ENCODE measurements at regions not wholly inside any gene's neighbourhood (a gene's known extent, or its start where the extent isn't known, plus 50 kb on each side); places are given as distances from the start of the nearest gene placed in this dataset.

- no peak overlapping the region for H2AK9ac ChIP-seq (replicated peaks; ENCODE audit: low read depth, low read length, poor library complexity)
- no TSS peak for BruUV-seq (replicated peaks)
- no peak overlapping the region for H2AFZ ChIP-seq (replicated peaks; ENCODE audit: low read length, poor library complexity)
- no peaks in the 10 kb centered on the region for H3K9me3 ChIP-seq (ENCODE audit: control insufficient read depth, insufficient read depth, low read length)
- no peak overlapping the region for H2BK5ac ChIP-seq (ENCODE audit: low read depth, low read length, poor library complexity, severe bottlenecking)
- no peak for DNase-seq
- TF ChIP-seq CTCF (conservative IDR thresholded peaks at IDR 0.05; ENCODE audit: low read depth, low read length) (no peak), NFE2L2 (IDR thresholded peaks at IDR 0.05; ENCODE audit: low read depth, low read length) (no peak), BHLHE40 (IDR thresholded peaks at IDR 0.05; ENCODE audit: low read depth, low read length) (no peak), POLR2A (IDR thresholded peaks at IDR 0.05; ENCODE audit: low read depth, low read length) (no peak), SMC3 (IDR thresholded peaks at IDR 0.05; ENCODE audit: low read depth, low read length) (no peak), MAFK (IDR thresholded peaks at IDR 0.05; ENCODE audit: low read depth, low read length) (no peak), CEBPB (IDR thresholded peaks at IDR 0.05; ENCODE audit: low read depth, low read length) (no peak), FOS (IDR thresholded peaks at IDR 0.05; ENCODE audit: low read depth, low read length) (no peak), MAZ (IDR thresholded peaks at IDR 0.05; ENCODE audit: borderline replicate concordance, low read depth, low read length) (no peak), RAD21 (IDR thresholded peaks at IDR 0.05; ENCODE audit: low read length) (no peak), RCOR1 (IDR thresholded peaks at IDR 0.05; ENCODE audit: insufficient replicate concordance, low read length) (no peak), RFX5 (IDR thresholded peaks at IDR 0.05; ENCODE audit: low read depth, low read length) (no peak), ELK1 (IDR thresholded peaks at IDR 0.05; ENCODE audit: borderline replicate concordance, low read depth, low read length) (no peak), MXI1 (IDR thresholded peaks at IDR 0.05; ENCODE audit: borderline replicate concordance, low read depth, low read length) (no peak), CHD1 (IDR thresholded peaks at IDR 0.05; ENCODE audit: low read depth, low read length) (no peak), USF2 (IDR thresholded peaks at IDR 0.05; ENCODE audit: low read depth, low read length) (no peak)
- no peaks in the 10 kb centered on the region for H4K20me1 ChIP-seq (ENCODE audit: insufficient read depth, low read length)
- POLR2A ChIA-PET (ENCODE audit: unreplicated experiment): no interaction called here
- H3K4me1 ChIP-seq (ENCODE audit: control insufficient read depth, insufficient read depth, low read length): no peaks in the 10 kb centered on the region
- H2BK120ac ChIP-seq (ENCODE audit: low read depth, low read length): no peak overlapping the region
- no peaks in the 10 kb centered on the region for H3K36me3 ChIP-seq (ENCODE audit: control insufficient read depth, insufficient read depth, low read length)
- ATAC-seq (ENCODE audit: low read depth): no peak
- H3K18ac ChIP-seq (ENCODE audit: low read depth, low read length): no peak overlapping the region
- H3K9me1 ChIP-seq (ENCODE audit: insufficient read depth, low read length): no peaks in the 10 kb centered on the region
- no peak overlapping the region for H2AK5ac ChIP-seq (ENCODE audit: low read depth, low read length)
- no peak overlapping the region for H4K91ac ChIP-seq (ENCODE audit: insufficient read depth, low read depth, low read length)
- no peaks in the 10 kb centered on the region for H3K27me3 ChIP-seq (ENCODE audit: control insufficient read depth, insufficient read depth, low read length)
- no peak overlapping the region for H2BK20ac ChIP-seq (ENCODE audit: low read depth, low read length)
- H3K4me3 ChIP-seq (ENCODE audit: insufficient read depth, low read depth, low read length): no peak overlapping the region
- no peak overlapping the region for H2BK15ac ChIP-seq (ENCODE audit: low read depth, low read length)
- in situ Hi-C loops (cut with MboI; ENCODE audit: low sequenced_read_pairs): no loop called here
- H3K4me2 ChIP-seq (ENCODE audit: low read depth, low read length): no peak overlapping the region
- no peak overlapping the region for H4K5ac ChIP-seq (ENCODE audit: low read depth, low read length)
- 100% methylated on average over 3 of the region's 7 CpGs; no CpG with 5 or more reads in 1 of the 2 experiments for WGBS, 2 experiments (ENCODE audit: extremely low coverage in 2 of 2, insufficient read length in 1 of 2)
- H3K9ac ChIP-seq (ENCODE audit: low read depth, low read length): no peak overlapping the region
- no peak overlapping the region for H3K14ac ChIP-seq (replicated peaks; ENCODE audit: low read depth, low read length)
- CTCF ChIA-PET: no interaction called here
- no peak overlapping the region for H3K23ac ChIP-seq (ENCODE audit: low read depth, low read length)
- H3K4ac ChIP-seq (ENCODE audit: low read depth, low read length): no peak overlapping the region
- H4K8ac ChIP-seq (ENCODE audit: low read depth in 2 of 2, low read length in 2 of 2): no peak overlapping the region
- intact Hi-C loops (cut with micrococcal nuclease): no loop called here
- dilution Hi-C loops (cut with HindIII; ENCODE audit: low sequenced_read_pairs, unreplicated experiment): no loop called here
- no peak overlapping the region for H3K56ac ChIP-seq (ENCODE audit: extremely low read depth, insufficient read depth, low read length)
- no peaks in the 10 kb centered on the region for H3K79me1 ChIP-seq (ENCODE audit: low read depth in 1 of 2, low read length in 2 of 2)
- no peak overlapping the region for H3K27ac ChIP-seq (ENCODE audit: insufficient read depth, low read length)
Measured at GRCh38 chr9:6695121-6695814, 49.7 kb upstream of the GLDC start.

Measured in IMR-90 (cell line).